ENCODE measurements at regions not wholly inside any gene's neighbourhood (a gene's known extent, or its start where the extent isn't known, plus 50 kb on each side); places are given as distances from the start of the nearest gene placed in this dataset.

DNA sequence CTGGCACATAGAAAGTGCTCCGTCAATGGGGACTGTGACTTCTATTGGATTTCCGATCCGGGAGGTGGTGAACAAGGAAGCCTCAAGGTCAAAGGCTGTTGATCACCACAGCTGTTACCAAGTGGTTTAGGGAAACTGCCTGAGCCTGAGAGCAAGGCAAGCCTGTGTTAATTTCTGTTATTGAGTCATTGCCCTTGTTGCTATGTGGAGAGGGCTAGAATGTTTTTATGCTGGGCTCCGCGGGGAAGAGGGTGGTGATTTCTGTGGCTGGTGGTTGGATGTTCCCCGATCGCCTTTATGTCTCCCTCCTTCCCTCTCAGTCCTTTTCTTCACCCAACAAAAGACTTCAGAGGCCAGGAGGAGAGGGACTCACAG, 108.5 kb upstream of the ALX4 start:
- POLR2A ChIA-PET = no interaction called here
- Histone ChIP-seq H3K27me3 (ENCODE audit: control insufficient read depth, insufficient read depth, low read length) (peaks cover 6% of the 10 kb centered on the region), H3K4me3 (ENCODE audit: low read depth, low read length) (no peak overlapping the region), H3K36me3 (ENCODE audit: control insufficient read depth, insufficient read depth, low read length) (no peaks in the 10 kb centered on the region)
- no peak for DNase-seq (ENCODE audit: low read depth)
- TF ChIP-seq, protein P1, sequence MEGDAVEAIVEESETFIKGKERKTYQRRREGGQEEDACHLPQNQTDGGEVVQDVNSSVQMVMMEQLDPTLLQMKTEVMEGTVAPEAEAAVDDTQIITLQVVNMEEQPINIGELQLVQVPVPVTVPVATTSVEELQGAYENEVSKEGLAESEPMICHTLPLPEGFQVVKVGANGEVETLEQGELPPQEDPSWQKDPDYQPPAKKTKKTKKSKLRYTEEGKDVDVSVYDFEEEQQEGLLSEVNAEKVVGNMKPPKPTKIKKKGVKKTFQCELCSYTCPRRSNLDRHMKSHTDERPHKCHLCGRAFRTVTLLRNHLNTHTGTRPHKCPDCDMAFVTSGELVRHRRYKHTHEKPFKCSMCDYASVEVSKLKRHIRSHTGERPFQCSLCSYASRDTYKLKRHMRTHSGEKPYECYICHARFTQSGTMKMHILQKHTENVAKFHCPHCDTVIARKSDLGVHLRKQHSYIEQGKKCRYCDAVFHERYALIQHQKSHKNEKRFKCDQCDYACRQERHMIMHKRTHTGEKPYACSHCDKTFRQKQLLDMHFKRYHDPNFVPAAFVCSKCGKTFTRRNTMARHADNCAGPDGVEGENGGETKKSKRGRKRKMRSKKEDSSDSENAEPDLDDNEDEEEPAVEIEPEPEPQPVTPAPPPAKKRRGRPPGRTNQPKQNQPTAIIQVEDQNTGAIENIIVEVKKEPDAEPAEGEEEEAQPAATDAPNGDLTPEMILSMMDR (IDR thresholded peaks at IDR 0.05; ENCODE audit: insufficient read depth, low read depth, low read length) = no peak
- CTCF ChIA-PET = no interaction called here

DNA sequence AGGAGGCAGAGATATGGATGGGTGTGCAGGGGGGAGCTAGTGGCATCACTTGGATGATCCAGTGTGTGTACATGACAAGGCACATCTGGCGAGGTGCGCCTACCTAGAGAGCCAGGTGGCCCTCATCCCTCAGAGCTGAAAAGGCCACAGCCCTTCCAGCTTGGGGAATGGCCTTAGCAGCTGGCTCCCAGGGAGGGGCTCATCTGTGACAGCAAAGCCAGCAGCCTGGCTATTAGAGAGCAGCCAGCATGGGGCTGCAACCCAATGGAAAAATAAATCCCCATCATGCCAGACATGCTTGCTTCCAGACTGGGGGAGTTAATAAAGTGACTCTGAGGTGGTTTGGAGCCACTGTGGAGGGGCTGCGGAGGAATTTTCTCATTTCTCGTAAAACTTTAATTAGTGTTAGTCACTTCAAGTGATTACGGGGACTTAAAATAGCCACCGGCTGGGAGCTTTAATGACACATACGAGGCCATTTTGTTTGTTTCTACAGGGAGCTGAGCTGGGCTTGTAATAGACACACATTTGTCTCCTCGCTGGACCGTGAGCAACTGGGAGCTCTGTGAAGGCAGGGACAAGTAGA, 111.2 kb upstream of the ALX4 start:
- TF ChIP-seq, protein P1 (IDR thresholded peaks at IDR 0.05; ENCODE audit: insufficient read depth, low read depth, low read length) = no peak
- POLR2A ChIA-PET = no interaction called here

GRCh38 chr11:44423289-44423688, 113.3 kb upstream of the ALX4 start:
- TF ChIP-seq, protein P1 (IDR thresholded peaks at IDR 0.05; ENCODE audit: insufficient read depth, low read depth, low read length) = no peak
- no peak overlapping the region for H3K4me3 ChIP-seq (ENCODE audit: low read depth, low read length)
- ChIA-PET POLR2A (no interaction called here), CTCF (interaction anchor here (1.3 kb wide), 1 partner anchor 112 kb away, joined by 3 read pairs; no protein-coding TSS in a partner anchor)
- DNase-seq (ENCODE audit: low read depth) = no peak
- H3K36me3 ChIP-seq (ENCODE audit: control insufficient read depth, insufficient read depth, low read length) = no peaks in the 10 kb centered on the region
- H3K27me3 ChIP-seq (ENCODE audit: control insufficient read depth, insufficient read depth, low read length) = peaks cover 4% of the 10 kb centered on the region

More for the DNA sequence above, 111.2 kb upstream of the ALX4 start:
- no peak for DNase-seq (ENCODE audit: low read depth)
- no peaks in the 10 kb centered on the region for H3K36me3 ChIP-seq (ENCODE audit: control insufficient read depth, insufficient read depth, low read length)
- H3K27me3 ChIP-seq (ENCODE audit: control insufficient read depth, insufficient read depth, low read length) = peaks cover 6% of the 10 kb centered on the region
- CTCF ChIA-PET = no interaction called here
- H3K4me3 ChIP-seq (ENCODE audit: low read depth, low read length) = no peak overlapping the region

GRCh38 chr11:44424841-44425240, 114.9 kb upstream of the ALX4 start:
- TF ChIP-seq, protein P1 (IDR thresholded peaks at IDR 0.05; ENCODE audit: insufficient read depth, low read depth, low read length) = no peak
- no peak for DNase-seq (ENCODE audit: low read depth)
- Histone ChIP-seq H3K27me3 (ENCODE audit: control insufficient read depth, insufficient read depth, low read length) (peaks cover 2% of the 10 kb centered on the region), H3K36me3 (ENCODE audit: control insufficient read depth, insufficient read depth, low read length) (no peaks in the 10 kb centered on the region), H3K4me3 (ENCODE audit: low read depth, low read length) (no peak overlapping the region)
- POLR2A ChIA-PET = no interaction called here
- CTCF ChIA-PET = no interaction called here

DNA sequence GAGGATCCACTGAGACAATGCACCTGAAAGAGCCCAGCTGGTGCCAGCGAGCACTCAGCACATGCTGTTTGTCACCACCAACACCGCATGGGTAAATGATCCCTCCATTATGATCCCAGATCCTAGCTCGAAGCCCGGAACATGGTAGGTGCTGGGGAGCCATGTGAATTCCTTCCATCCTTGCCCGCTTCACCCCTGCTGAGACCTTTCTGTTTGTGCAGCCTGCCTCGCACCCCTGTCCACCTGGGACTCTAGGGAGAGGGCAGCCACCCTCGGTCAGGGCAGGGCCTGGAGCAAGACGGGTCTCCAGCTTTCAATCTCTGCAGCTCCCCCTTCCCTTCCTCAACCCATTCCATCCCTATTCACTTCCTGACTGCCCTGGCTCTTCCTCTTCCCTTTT, 116.2 kb upstream of the ALX4 start:
- POLR2A ChIA-PET = no interaction called here
- Histone ChIP-seq H3K4me3 (ENCODE audit: low read depth, low read length) (no peak overlapping the region), H3K27me3 (ENCODE audit: control insufficient read depth, insufficient read depth, low read length) (peaks cover 2% of the 10 kb centered on the region), H3K36me3 (ENCODE audit: control insufficient read depth, insufficient read depth, low read length) (no peaks in the 10 kb centered on the region)
- CTCF ChIA-PET = no interaction called here
- no peak for DNase-seq (ENCODE audit: low read depth)
- TF ChIP-seq, protein P1 (IDR thresholded peaks at IDR 0.05; ENCODE audit: insufficient read depth, low read depth, low read length) = no peak
